NCI-H345 treated with DMSO at 0.1 percent for 48 hours (cell line): ENCODE measurements at regions not wholly inside any gene's neighbourhood (a gene's known extent, or its start where the extent isn't known, plus 50 kb on each side); places are given as distances from the start of the nearest gene placed in this dataset.

Experiments used
- DNase-seq: peaks from one replicate; lab custom pipeline; 2025; ENCODE audit not compliant: unreplicated experiment; lab: John Stamatoyannopoulos, UW

GRCh38 chr10:2659660-2660209, 407.6 kb upstream of the PFKP start:
- DNase-seq = no peak

- no peak for DNase-seq
Observed at GRCh38 chr10:2658780-2659179, 408.6 kb upstream of the PFKP start.

DNA sequence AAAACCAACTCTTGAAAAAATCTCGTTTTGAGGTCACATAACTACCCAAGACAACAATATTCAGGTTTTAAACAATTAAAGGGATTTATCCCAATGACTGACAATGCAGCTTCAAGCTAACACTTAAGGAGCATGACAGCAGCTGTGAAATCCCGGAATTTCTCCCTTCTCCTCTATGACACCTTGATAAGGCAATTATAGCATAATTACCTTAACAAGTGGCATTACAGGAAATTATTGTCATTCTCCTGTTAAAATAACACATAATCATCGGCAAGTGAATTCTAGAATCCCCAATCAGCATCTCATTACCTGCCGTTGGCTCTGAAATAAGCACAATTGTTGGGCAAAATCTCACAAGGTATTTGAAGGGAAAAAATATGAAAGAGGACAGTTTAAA, 417.0 kb upstream of the PFKP start:
- DNase-seq = no peak

DNA sequence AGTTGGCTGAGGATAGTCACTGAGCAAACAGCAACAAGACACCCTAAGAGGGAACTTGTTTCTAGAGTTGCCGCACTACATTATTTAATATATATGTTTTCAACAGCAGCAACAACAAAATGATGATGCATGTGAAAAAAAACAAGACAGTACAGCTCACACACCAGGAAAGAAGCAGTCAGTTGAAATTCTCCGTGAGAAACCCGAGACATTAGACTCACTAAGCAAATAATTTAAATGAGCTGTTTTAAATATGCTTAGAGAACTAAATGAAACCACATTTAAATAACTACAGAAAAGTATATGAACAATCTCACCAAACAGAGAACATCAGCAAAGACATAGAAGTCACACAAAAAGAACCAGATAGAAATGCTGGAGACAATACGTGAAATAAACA, 426.3 kb upstream of the PFKP start:
- no peak for DNase-seq

GRCh38 chr10:2633630-2634029, 433.7 kb upstream of the PFKP start:
- no peak for DNase-seq

GRCh38 chr10:2631557-2632205, 435.7 kb upstream of the PFKP start:
- DNase-seq = no peak

GRCh38 chr10:2628705-2629104, 438.6 kb upstream of the PFKP start:
- DNase-seq = no peak

DNA sequence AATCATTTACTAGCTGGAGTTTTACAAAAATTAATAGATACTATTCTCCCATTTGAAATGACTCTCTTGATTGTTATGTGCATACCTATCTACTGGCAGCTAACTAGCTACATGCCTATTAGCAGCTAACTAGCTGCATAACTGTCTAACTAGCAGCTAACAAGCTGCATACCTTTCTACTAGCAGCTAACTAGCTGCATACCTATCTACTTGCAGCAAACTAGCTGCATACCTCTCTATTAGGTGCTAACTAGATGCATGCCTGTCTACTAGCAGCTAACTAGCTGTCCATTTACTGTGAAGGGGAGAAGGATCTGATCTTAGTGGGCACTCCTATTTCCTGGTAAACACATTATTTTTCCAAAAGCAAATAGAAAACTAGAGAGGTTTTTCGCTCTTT, 439.4 kb upstream of the PFKP start:
- DNase-seq = no peak

DNA sequence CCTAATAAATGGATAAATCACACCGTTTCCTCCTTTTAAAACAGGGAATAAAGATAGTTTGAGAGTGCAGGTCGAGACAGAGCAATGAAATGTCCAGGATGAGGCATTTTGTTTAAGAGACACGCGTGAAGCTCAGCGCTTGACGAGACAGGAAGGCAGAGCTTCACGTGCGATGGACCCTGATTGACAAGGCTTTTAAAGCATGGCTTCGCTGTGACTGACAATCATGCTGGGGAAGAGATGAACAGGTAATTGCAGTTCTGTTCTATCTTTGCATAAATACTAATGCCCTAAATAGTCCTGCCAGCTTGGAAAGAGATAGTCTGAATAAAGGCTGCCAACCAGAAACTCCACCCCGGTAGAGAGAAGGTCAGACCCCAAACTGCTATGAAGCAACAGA, 442.3 kb upstream of the PFKP start:
- DNase-seq = no peak

DNA sequence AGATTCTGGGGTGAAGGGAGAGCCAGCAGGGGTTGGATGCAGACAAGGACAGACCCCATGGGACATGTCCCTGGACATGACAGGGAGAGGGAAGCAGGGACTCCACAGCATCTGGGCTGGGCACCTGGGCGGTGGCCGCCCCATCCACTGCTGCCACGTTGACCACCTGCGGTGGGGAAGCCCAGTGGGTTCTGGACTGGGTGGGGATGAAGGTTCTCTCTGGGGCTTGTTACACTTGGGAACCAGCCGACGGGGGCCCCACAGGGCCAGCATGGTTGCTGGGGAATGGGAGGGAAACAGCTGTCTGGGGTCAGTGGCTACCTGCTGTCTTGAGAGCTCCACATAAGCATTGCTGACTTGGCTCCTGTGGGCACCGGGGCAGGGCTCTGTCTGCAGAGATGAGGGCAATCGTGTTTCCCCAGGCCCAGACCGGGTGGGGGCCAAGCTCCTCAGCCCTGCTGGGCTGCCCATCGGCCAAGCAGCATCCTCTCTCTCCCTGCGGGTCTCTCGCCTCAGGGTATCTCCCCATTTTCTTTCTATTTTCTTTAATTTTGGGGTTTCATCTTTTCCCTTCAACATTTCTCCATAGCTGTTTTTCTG, 443.6 kb upstream of the PFKP start:
- no peak for DNase-seq

GRCh38 chr10:2620827-2621521, 446.4 kb upstream of the PFKP start:
- DNase-seq = no peak

DNA sequence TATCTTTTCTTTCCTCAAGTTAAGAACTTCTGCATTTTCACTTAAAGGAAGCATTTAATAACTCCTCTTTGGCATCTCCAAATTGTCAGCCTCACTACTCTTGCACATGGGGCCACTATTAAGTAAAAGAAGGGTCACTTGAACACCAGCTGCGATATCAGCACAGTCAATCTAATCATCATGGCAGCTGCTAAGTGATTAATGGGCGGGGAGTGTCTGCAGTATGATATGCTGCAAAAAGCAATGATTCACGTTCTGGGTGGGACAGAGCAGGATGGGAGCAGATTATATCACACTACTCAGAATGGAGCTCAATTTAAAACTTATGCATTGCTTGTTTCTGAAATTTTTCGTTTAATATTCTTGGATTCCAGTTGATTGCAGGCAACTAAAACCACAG, 447.4 kb upstream of the PFKP start:
- no peak for DNase-seq

DNA sequence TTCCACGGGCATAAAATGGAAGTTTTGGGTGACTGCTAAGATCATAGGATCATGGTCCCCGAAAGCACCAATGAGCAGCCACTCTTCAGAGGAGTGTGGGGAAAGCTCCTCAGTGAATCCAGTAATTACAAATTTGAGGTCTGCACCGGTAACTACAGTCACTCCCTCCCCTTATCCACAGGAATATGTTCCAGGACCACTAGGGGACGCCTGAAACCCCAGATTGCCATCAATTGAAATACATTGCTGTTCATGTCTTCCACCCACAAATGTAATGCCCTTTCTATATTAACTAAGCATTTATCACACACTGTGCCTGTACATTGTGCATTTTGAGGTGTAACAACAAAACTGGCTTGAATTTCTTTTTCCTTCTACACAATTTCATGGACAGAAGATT, 447.9 kb upstream of the PFKP start:
- peak; percentile 1 for DNase-seq

- peak; percentile 1 for DNase-seq
Observed at GRCh38 chr10:2618690-2619089, 448.7 kb upstream of the PFKP start.

DNA sequence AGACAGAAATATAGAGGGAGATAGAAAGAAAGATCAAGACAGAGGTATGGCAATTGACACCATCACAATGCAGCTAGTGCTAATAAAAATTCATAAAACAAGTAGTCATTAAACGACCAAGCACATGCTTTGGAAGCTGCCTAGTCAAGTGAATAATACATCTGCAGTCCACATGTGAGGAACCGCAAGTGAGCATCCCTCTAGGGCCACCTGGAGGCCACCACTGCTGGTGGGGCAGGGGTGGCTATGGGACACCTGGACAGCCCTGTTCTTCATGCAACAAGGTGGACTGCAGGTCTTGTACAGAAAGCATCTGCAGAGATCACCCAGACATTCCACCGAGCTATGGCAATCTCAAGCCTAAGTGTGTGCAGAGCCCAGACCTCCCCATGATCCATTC, 451.1 kb upstream of the PFKP start:
- no peak for DNase-seq

DNA sequence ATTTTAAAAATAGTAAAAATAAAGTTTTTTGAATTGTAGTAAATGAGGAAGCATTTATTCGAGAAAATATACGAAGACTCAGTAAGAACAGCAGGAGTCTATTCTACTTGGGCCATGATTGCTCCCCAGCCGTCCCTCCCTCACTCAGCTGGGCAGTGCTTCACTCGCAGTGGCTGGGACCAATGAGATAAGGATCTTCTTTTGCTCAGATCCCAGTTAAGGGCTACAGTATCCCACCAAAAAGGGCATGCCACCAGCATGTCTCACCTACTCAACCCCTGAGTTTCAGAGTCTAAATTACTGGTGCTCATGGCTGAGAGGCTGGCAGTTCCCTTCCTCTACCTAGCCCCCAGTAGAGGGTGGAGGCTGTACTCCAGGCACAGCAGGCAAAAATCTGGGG, 455.7 kb upstream of the PFKP start:
- DNase-seq = no peak

DNA sequence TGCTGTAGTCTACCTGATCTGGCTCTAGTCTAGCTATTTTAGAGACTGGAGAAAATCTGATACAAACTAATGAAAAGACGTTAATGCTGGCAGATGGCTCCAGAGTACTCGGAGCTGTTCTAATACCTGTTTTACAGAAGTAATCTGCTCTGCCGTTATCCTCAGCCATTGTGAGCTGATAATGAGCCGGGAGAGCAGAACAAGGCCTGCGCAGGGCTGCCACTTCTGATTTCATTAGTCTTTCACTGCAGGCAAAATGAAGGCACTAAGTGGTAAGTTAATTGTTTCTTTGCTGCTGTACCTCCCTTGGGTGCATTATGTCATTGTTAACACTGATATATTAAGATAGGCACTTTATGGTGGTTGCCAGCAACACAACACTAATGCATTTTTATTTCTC, 456.4 kb upstream of the PFKP start:
- DNase-seq = peak; percentile 23

- no peak for DNase-seq
Observed at GRCh38 chr10:2604891-2605290, 462.5 kb upstream of the PFKP start.

DNA sequence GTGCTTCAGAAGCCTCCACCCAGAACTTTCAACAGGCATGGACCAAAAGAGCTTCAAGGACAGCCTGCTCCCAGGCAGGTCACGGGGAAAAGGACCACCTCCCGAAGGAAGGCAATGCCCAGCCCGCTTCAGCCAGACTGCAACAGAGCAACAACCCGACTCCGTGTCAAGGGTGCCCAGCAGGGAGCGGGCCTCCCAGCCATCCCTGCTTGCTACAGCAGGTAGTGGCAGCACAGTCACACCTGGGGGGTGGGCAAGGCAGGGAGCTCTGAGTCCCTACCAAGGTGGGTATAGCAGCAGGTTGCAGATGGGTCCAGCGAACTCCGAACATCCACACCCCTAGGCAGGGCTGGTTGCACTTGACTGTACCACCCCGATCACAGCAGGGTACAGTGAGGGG, 467.8 kb upstream of the PFKP start:
- DNase-seq = no peak

DNA sequence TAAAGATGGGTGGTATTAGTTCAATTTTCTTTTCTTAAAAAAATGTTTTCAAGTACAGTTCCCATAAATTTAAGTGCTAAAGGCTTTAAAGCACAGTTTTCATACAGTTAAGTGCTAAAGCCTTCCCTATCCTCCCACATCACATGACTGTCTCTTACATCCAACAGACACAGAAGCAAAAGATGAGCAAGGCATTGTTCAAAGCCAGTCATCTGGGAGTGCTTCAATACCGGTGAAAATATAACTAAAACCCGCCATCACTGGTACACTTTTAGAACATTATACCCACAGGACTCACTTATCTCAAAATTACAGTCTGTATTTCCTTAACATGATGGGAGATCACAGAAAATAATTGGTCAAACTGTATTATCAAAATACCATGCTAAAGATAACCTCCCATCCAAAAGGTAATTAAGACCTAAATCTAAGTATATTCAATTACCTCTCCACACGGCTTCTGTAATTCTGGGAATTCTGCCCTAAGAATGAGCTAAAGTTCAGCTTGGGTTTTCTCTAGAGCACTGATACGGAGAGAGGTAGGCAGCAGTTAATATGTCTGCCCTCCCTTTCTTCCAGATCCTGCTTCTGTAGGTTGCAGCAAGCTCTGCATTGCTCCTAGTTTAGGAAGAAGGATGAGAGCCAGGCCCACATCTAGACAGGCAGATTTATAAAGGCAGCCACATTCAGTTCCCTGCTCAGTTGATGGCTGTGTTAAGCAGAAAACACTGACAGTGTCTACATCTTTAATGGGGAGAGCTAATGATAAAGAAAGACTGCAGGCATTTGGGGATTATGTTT, 474.8 kb upstream of the PFKP start:
- no peak for DNase-seq

DNA sequence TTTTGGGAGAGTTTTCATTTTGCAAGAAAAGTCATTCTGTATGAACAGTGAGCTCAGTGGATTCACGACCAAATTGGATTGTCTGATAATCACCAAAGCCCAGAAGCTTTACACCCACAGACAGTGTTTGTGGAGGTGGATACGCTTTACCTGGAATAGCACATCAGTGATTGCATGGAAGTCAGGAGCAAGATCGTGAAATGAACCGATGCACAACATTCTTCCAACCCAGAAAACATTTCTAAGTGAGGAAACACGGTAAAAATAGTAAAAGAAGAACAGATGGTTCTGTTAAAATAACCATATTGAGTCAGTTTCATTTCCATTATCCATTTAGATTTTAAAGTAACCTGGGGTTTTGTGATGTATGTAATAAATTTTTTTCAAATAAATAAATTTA, 478.2 kb upstream of the PFKP start:
- DNase-seq = no peak

DNA sequence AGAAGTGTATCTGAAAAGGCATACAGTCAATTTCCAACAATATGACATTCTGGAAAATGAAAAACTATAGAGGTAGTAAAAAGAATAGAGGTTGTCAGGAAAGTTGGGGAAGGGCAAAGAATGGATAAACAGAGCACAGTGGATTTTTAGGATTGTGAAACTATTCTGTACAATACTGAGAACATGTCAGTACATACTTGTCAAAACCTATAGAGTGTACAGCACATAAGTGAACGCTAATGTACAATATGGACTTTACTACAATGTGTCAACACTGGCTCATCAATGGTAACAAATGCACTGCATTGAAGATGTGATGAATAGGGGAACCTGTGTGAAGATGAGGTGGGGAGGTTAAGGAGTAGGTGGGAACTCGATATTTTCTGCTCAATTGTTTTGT, 483.0 kb upstream of the PFKP start:
- DNase-seq = no peak
